ENCODE measurements at regions not wholly inside any gene's neighbourhood (a gene's known extent, or its start where the extent isn't known, plus 50 kb on each side); places are given as distances from the start of the nearest gene placed in this dataset.

GRCh38 chr11:81596704-81597103 lies 1137.0 kb downstream of the FAM181B start:
- Histone ChIP-seq H3K9me3 (ENCODE audit: insufficient read depth in 2 of 2, low read depth in 1 of 2, low read length in 1 of 2) (no peaks in the 10 kb centered on the region), H2BK20ac (ENCODE audit: low read length) (no peak overlapping the region), H3K23ac (ENCODE audit: insufficient read length) (no peak overlapping the region), H4K20me1 (replicated peaks in 1 of 2; ENCODE audit: control insufficient read depth in 1 of 2, insufficient read depth in 2 of 2, low read length in 2 of 2) (no peaks in the 10 kb centered on the region), H3K9ac (replicated peaks in 1 of 4; ENCODE audit: extremely low read depth in 1 of 4, low read depth in 3 of 4, low read length in 3 of 4) (no peak overlapping the region), H4K5ac (ENCODE audit: insufficient read length, low read depth, low read length) (no peak overlapping the region), H3K27me3 (replicated peaks in 1 of 4; ENCODE audit: control insufficient read depth in 3 of 4, extremely low read depth in 1 of 4, insufficient read depth in 3 of 4, low read length in 3 of 4) (no peaks in the 10 kb centered on the region), H2AFZ (ENCODE audit: low read length) (no peak overlapping the region), H3K23me2 (ENCODE audit: low read depth, low read length) (no peaks in the 10 kb centered on the region), H3K4me1 (replicated peaks in 1 of 4; ENCODE audit: control insufficient read depth in 3 of 4, insufficient read depth in 4 of 4, low read length in 3 of 4) (no peaks in the 10 kb centered on the region), H4K91ac (replicated peaks; ENCODE audit: insufficient read length, low read length) (no peak overlapping the region), H3K18ac (ENCODE audit: extremely low read depth, low read length) (no peak overlapping the region), H3K27ac (ENCODE audit: low read depth, low read length) (no peak overlapping the region), H2BK12ac (ENCODE audit: low read depth, low read length) (no peak overlapping the region), H3K79me1 (ENCODE audit: low read depth, low read length) (no peaks in the 10 kb centered on the region), H4K8ac (ENCODE audit: extremely low read depth, insufficient read depth, low read length) (no peak overlapping the region), H3K14ac (ENCODE audit: insufficient read length) (no peak overlapping the region), H3K36me3 (ENCODE audit: control insufficient read depth in 2 of 4, insufficient read depth in 4 of 4, low read length in 3 of 4) (no peaks in the 10 kb centered on the region), H3K56ac (replicated peaks; ENCODE audit: insufficient read length, low read depth, low read length) (no peak overlapping the region), H2AK5ac (ENCODE audit: low read depth, low read length) (no peak overlapping the region), H3K4ac (replicated peaks; ENCODE audit: insufficient read length, low read depth, low read length) (no peak overlapping the region), H2BK15ac (ENCODE audit: low read length) (no peak overlapping the region), H3K4me2 (ENCODE audit: insufficient read depth in 1 of 2, low read depth in 2 of 2, low read length in 2 of 2) (no peak overlapping the region), H3K4me3 (ENCODE audit: extremely low read depth in 1 of 4, insufficient read depth in 2 of 4, low read depth in 3 of 4, low read length in 4 of 4) (no peak overlapping the region), H3K79me2 (ENCODE audit: control insufficient read depth in 1 of 2, insufficient read depth in 2 of 2, low read length in 2 of 2) (no peaks in the 10 kb centered on the region), H2BK120ac (replicated peaks; ENCODE audit: low read depth, low read length) (no peak overlapping the region), H2BK5ac (ENCODE audit: low read depth, low read length) (no peak overlapping the region)
- 95% methylated on average over 2 of the region's 2 CpGs; no CpG with 5 or more reads in 1 of the 2 experiments for WGBS, 2 experiments (ENCODE audit: extremely low coverage in 1 of 2, insufficient coverage in 1 of 2, insufficient read length in 1 of 2, insufficient replicate concordance in 2 of 2, low coverage in 1 of 2, low lambda C conversion rate in 2 of 2, missing lambda C conversion rate in 1 of 2)
- DNase-seq (ENCODE audit: low read depth in 1 of 2, low spot score in 2 of 2), result no peak
- ChIA-PET CTCF (ENCODE audit: partially characterized antibody) (no interaction called here), POLR2A (ENCODE audit: partially characterized antibody) (no interaction called here)
- TF ChIP-seq FOSL1 (IDR thresholded peaks at IDR 0.05; ENCODE audit: insufficient read depth, low read depth, low read length), result no peak
- FAIRE-seq, result no peak

Measured in H1 (cell line).